T1000 (cell line): ENCODE measurements at regions not wholly inside any gene's neighbourhood (a gene's known extent, or its start where the extent isn't known, plus 50 kb on each side); places are given as distances from the start of the nearest gene placed in this dataset.
"Not testable (repeated sequence)": the region's sequence is repeated elsewhere in the genome, so short reads cannot be mapped to it uniquely, and the experiment has no call there.

Experiments
- DNase-seq: peaks from one replicate; lab custom pipeline; 2025; ENCODE audit warnings: mixed read lengths; lab: John Stamatoyannopoulos, UW

- no peak for DNase-seq
Measured at GRCh38 chr12:95358111-95359083, 115.6 kb upstream of the METAP2 start.

- no peak for DNase-seq
Measured at GRCh38 chr12:95365912-95366311, 108.0 kb upstream of the METAP2 start.

- no peak for DNase-seq
Measured at GRCh38 chr12:95368931-95369330, 105.0 kb upstream of the METAP2 start.

GRCh38 chr12:95371571-95371970 is 102.4 kb upstream of the METAP2 start:
- no peak for DNase-seq

GRCh38 chr12:95379481-95379880 is 94.5 kb upstream of the METAP2 start:
- DNase-seq, result not testable (repeated sequence)

GRCh38 chr12:95380334-95380733 is 93.6 kb upstream of the METAP2 start:
- DNase-seq, result not testable (repeated sequence)

- no peak for DNase-seq
Measured at GRCh38 chr12:95380997-95381786, 92.8 kb upstream of the METAP2 start.

- DNase-seq, result peak; percentile 5
Measured at GRCh38 chr12:95383920-95384319, 90.0 kb upstream of the METAP2 start.

- DNase-seq, result no peak
Measured at GRCh38 chr12:95384785-95385184, 89.2 kb upstream of the METAP2 start.

GRCh38 chr12:95385246-95386035 is 88.5 kb upstream of the METAP2 start:
- DNase-seq, result no peak

GRCh38 chr12:95386051-95386450 is 87.9 kb upstream of the METAP2 start:
- DNase-seq, result no peak

- not testable (repeated sequence) for DNase-seq
Measured at GRCh38 chr12:95388260-95388659, 85.7 kb upstream of the METAP2 start.

- DNase-seq, result no peak
Measured at GRCh38 chr12:95390192-95390591, 83.8 kb upstream of the METAP2 start.

GRCh38 chr12:95390932-95391331 is 83.0 kb upstream of the METAP2 start:
- no peak for DNase-seq

- DNase-seq, result no peak
Measured at GRCh38 chr12:95393191-95393790, 80.7 kb upstream of the METAP2 start.

- no peak for DNase-seq
Measured at GRCh38 chr12:95395696-95396095, 78.3 kb upstream of the METAP2 start.

- DNase-seq, result no peak
Measured at GRCh38 chr12:95396849-95397468, 77.0 kb upstream of the METAP2 start.

GRCh38 chr12:95397571-95397970 is 76.4 kb upstream of the METAP2 start:
- DNase-seq, result no peak

GRCh38 chr12:95402096-95402495 is 71.9 kb upstream of the METAP2 start:
- DNase-seq, result no peak

GRCh38 chr12:95408201-95408600 is 65.8 kb upstream of the METAP2 start:
- DNase-seq, result no peak

- DNase-seq, result no peak
Measured at GRCh38 chr12:95411057-95411456, 62.9 kb upstream of the METAP2 start.
